ENCODE measurements at regions not wholly inside any gene's neighbourhood (a gene's known extent, or its start where the extent isn't known, plus 50 kb on each side); places are given as distances from the start of the nearest gene placed in this dataset.

- no peak for DNase-seq (ENCODE audit: low spot score)
Measured at GRCh38 chr6:94065707-94066337, 646.5 kb upstream of the EPHA7 start.

- DNase-seq (ENCODE audit: low spot score): no peak
Measured at GRCh38 chr6:94052749-94053148, 633.4 kb upstream of the EPHA7 start.

GRCh38 chr6:94050515-94050914, 631.2 kb upstream of the EPHA7 start:
- DNase-seq (ENCODE audit: low spot score): no peak

- DNase-seq (ENCODE audit: low spot score): no peak
Measured at GRCh38 chr6:94049001-94049400, 629.6 kb upstream of the EPHA7 start.

- DNase-seq (ENCODE audit: low spot score): no peak
Measured at GRCh38 chr6:94045099-94045829, 625.9 kb upstream of the EPHA7 start.

- DNase-seq (ENCODE audit: low spot score): no peak
Measured at GRCh38 chr6:94041945-94042709, 622.8 kb upstream of the EPHA7 start.

- no peak for DNase-seq (ENCODE audit: low spot score)
Measured at GRCh38 chr6:94036024-94036423, 616.7 kb upstream of the EPHA7 start.

- DNase-seq (ENCODE audit: low spot score): no peak
Measured at GRCh38 chr6:94027374-94027773, 608.0 kb upstream of the EPHA7 start.

GRCh38 chr6:94026575-94026974, 607.2 kb upstream of the EPHA7 start:
- DNase-seq (ENCODE audit: low spot score): no peak

- no peak for DNase-seq (ENCODE audit: low spot score)
Measured at GRCh38 chr6:94005835-94006234, 586.5 kb upstream of the EPHA7 start.

GRCh38 chr6:93992976-93993375, 573.6 kb upstream of the EPHA7 start:
- no peak for DNase-seq (ENCODE audit: low spot score)

GRCh38 chr6:93989630-93990029, 570.3 kb upstream of the EPHA7 start:
- DNase-seq (ENCODE audit: low spot score): no peak

- DNase-seq (ENCODE audit: low spot score): no peak
Measured at GRCh38 chr6:93985953-93986352, 566.6 kb upstream of the EPHA7 start.

- DNase-seq (ENCODE audit: low spot score): no peak
Measured at GRCh38 chr6:93975159-93975558, 555.8 kb upstream of the EPHA7 start.

- no peak for DNase-seq (ENCODE audit: low spot score)
Measured at GRCh38 chr6:93974332-93974731, 555.0 kb upstream of the EPHA7 start.

GRCh38 chr6:93972791-93973190, 553.4 kb upstream of the EPHA7 start:
- no peak for DNase-seq (ENCODE audit: low spot score)

- no peak for DNase-seq (ENCODE audit: low spot score)
Measured at GRCh38 chr6:93970684-93971083, 551.3 kb upstream of the EPHA7 start.

GRCh38 chr6:93968126-93968525, 548.8 kb upstream of the EPHA7 start:
- DNase-seq (ENCODE audit: low spot score): peak; percentile 58

- DNase-seq (ENCODE audit: low spot score): no peak
Measured at GRCh38 chr6:93964926-93965325, 545.6 kb upstream of the EPHA7 start.

- DNase-seq (ENCODE audit: low spot score): peak; percentile 25
Measured at GRCh38 chr6:93964321-93964720, 545.0 kb upstream of the EPHA7 start.

GRCh38 chr6:93962566-93962965, 543.2 kb upstream of the EPHA7 start:
- DNase-seq (ENCODE audit: low spot score): no peak

- DNase-seq (ENCODE audit: low spot score): no peak
Measured at GRCh38 chr6:93954584-93954983, 535.2 kb upstream of the EPHA7 start.

- DNase-seq (ENCODE audit: low spot score): no peak
Measured at GRCh38 chr6:93943661-93944060, 524.3 kb upstream of the EPHA7 start.

Data from SW480 (cell line).